ENCODE measurements at regions not wholly inside any gene's neighbourhood (a gene's known extent, or its start where the extent isn't known, plus 50 kb on each side); places are given as distances from the start of the nearest gene placed in this dataset.
A peak's percentile ranks its signal among the peaks of the same experiment; 100 is the strongest.

DNA sequence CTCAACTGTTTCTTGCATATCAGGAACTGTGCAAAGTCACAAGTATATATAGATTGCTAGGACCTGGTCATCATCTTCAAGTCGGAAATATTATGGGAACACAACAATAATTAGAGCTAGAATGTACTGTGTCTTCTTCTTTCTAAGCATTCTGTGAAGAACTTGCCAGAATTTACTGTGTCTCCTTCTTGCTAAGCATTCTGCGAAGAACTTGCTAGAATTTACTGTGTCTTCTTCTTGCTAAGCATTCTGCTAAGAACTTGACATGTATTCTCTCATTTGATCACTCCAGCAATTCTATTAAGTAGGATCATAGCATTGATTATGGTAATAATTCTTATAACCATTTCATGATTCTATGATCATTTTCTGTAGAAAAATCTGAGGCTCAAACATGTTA is 231.7 kb downstream of the FOXL1 start:
- intact Hi-C loops (cut with DNase I), result no loop called here
- no peak for DNase-seq

DNA sequence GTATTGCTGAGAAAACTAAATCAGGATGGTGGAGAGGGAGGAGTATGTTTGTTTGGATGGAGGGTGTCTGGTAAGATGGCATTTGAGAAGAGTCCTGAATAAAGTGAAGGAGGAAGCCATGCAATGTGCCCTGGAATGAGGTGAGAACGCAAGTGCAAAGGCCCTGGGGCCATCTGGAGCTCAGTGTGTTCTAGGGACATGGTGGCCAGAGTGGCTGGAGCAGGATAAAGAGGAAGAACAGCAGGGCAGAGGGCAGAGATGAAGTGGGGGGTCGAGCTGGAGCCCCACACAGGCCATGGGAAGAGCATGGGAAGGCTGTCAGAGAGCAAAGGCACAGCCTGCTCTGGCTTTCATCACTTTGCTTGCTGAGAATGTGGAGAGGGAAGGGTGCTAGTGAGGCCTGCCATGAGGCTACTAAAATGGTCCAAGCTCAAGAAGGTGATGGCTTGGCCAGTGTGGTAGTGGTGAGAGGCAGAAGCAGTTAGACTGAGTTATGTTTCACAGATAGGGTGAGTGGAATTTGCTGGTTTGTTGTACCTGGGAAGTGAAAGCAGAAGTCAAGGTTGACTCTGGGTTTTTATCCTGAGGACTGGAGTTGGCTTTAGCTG is 234.1 kb downstream of the FOXL1 start:
- intact Hi-C loops (cut with DNase I), result no loop called here
- DNase-seq, result no peak

DNA sequence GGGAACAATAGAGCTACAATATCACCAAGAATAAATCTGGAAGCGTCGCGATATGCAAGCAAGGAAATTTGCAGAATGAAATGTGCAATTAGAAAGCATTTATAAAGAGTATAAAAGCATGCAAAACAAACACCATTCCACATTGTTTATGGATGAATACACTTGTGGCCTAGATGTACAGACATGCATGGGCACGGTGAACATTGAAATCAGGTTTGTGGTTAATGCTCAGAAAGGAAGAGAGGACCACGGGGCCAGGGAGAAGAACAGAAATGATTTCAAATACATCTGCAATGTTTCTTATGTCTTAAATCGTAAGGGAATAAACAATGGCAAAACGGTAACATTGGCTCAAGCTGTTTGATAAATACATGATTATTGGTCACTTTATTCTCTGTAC is 235.9 kb downstream of the FOXL1 start:
- intact Hi-C loops (cut with DNase I), result no loop called here
- DNase-seq, result no peak

DNA sequence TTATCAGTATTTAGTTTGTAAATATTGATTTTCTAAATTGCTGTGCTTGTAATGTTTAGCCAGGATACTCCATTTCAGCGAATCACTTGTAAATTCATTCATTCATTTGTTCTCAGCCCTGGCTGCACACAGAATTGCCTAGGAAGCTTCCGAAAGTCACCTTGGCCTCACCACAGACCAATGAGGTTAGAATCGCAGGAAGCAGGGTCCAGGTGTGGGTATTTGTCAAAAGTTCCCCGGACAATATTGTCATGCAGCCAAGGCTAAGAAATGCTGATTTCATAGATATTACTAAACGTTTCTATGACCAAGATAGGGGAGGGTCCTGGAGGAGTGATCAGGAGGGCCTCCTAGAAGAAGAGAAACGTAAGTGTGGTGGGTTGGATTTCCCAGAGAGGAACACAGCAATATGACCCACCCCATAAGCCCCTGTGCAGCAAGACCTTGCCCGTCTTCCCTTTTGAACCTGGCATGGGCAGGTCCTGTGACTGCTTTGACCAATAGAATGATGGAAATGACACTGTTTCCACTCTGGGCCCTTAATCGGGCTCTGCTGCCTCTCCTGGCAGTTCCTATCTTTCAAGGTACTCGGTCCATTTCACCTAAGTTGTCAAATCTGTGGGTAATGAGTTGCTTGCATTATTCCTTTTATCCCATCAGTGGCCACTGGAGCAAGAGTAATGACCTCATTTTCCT is 238.7 kb downstream of the FOXL1 start:
- intact Hi-C loops (cut with DNase I), result no loop called here
- no peak for DNase-seq

DNA sequence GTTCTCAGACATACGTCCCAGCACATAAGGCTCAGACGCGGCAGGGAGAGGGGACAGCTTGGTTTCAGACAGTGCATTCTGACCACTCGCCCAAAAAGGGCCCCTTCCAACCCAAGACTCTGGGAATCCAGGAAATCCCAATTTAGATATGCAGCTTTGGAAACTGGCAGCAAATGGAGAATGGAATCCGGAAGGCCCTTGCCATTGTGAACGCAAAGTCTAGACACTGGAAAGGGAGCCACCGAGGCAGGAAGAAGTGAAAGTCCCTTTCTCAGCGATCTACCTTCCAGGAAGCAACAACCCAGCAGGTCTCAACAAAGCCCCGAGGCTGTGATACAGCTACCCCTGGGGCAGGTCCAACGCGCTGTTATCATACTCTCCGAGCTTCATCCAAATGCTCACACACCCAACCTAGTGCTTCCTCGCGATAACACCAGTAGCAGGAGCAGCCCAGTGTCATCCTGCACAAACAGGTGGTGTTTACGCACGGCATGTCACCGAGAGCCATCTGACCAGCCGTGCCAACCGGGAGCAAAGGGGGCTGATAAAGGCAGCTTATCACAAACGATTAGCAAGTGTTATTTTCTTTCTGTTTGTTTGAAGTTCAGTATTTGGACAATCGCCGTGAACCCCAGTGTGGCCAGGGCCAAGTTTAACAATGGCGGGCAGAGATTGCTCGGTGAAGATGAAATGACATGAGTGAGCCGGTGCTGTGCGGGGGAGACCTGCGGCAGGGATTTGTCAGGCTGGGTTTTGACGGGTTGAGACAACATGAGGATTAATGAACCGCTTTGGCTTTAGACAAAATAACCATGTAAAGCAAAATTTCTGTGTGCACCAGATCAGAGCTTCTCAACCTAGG is 240.6 kb downstream of the FOXL1 start:
- no peak for DNase-seq

DNA sequence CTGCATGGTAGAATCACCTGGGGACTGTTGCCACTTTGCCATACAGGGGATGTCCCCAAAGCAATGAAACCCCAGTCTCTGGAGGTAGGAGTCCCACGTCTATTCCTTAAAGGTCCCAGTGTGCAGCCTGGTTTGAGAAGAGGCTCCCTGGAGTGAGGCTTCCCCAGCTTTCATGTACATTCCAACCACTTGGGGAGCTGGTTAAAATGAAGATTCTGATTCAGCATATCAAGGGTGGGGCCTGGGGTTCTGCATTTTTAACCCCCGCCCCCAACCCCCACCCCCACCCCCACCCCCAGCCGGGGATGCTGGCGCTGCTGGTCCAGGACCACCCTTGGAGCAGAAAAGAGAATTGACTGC is 241.2 kb downstream of the FOXL1 start:
- intact Hi-C loops (cut with DNase I), result no loop called here
- DNase-seq, result no peak

More for the DNA sequence above, 240.6 kb downstream of the FOXL1 start:
- intact Hi-C loops (cut with DNase I), result no loop called here

DNA sequence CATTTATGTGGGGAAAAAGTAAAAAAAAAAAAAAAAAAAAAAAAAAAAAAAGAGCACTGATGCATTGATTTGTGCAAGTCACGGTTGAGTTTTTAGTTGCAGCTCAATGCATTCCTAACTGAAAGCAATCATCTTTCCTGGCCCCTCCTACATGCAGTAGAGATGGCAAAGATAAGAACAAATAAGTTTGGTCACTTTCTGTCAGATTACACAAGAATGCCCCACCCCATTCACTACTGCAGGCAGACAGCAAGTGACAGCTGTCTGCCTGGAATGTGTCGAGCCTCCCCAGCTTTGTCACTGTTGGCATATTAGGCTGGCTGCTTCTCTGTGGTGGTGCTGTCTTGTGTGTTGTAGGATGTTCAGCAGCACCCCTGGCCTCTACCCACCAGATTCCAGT is 243.5 kb downstream of the FOXL1 start:
- intact Hi-C loops (cut with DNase I), result no loop called here
- DNase-seq, result no peak

DNA sequence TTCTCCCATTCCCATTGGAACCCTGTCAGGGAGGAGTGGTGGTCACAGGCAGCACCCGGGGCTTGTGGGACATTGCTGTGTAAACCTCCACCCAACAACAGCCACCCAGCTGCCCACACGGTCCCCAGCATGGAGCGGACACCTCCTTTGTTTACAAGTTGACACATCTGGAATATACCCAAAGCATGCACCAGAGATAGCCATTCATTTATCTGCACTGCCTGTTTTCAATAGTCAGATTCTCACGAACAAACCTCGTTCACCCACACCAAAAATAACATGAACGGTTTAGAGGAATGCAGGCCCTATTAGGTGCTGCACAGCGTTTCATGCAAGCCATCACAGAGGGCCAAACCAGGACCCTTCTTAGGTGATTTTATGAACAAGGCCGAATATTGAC is 244.8 kb downstream of the FOXL1 start:
- no peak for DNase-seq
- intact Hi-C loops (cut with DNase I), result no loop called here

DNA sequence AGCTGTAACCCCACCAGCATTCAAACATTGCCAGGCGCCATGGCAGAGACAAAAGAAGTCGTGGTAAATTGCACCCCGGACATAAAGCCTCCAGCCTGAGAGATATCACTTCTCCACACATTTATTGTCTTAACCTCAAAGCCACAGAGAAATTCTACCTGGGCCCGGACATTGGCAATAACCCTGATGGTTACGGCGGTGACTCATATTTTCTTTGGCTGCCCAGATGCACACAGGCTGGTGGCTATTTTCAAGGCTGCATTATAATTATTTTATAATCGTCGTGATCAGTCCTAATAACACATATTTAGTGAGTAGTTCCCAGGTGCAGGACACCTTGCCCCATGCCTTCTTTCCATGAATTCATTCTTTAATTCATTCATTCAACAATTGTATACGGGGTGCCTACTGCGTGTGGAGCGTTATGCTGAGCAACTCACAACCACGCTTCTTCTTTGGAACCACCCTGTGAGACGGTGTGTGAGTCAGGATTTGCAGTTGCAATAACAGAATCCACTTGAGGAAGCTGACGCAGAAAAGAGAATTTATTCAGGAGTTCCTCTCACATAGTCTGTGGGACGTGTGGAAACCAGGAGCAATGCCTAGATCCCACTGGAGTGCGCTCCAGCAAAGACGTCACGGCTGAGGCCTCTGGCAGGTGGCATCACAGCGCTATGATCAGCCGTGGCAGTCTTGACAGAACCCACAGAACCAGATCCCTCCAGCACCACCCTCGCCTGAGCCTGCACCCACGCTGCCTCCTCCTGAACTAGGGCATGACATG is 245.7 kb downstream of the FOXL1 start:
- intact Hi-C loops (cut with DNase I), result no loop called here

DNA sequence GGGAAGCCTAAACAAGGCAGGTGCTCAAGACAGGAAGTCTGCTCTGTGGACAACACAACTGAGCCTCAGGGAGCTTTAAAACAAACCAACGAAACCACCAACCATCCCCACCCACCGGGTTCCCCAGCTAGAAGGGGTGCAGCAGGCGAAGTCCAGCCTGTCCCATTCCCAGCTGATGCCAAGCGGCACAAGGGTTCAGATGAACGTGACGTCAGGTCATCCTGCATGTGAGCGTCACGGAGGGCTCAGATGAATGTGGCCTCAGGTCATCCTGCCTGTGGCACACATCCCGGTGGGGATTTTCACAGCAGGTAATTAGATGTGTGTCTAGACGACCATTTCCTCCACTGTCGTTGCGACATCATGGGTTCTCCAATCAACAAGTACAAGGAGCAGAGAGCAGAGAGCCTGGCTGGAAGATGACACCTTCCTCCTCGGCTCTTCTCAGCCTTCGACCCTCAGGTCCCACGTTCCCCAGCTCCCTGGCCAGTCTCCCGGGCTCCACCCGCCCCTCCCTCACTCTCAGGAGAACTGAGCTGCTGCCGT is 246.5 kb downstream of the FOXL1 start:
- intact Hi-C loops (cut with DNase I), result no loop called here
- DNase-seq, result peak in 1 of 42 donors; percentile 37

More for the DNA sequence above, 245.7 kb downstream of the FOXL1 start:
- peak; percentile 36 to 94 (median 78) for DNase-seq

DNA sequence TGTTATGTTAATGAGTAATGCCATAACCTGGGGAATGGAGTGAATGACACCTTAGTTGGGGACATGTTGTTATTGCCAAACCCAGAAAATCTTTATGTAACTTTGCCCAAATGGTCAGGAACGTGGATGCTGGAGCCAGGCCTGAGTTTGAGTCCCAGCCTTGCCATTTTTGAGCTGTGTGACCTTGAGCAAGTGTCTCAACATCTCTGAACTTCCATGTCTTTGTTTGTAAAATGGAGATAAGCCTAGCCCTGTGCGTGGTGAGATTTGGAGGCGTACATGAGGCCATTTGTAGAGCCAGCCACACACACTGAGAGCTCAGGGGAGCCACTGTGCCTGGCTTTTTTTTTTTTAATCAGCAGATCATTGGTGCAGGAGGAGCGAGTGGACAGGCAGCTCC is 247.3 kb downstream of the FOXL1 start:
- intact Hi-C loops (cut with DNase I), result no loop called here
- DNase-seq, result no peak

DNA sequence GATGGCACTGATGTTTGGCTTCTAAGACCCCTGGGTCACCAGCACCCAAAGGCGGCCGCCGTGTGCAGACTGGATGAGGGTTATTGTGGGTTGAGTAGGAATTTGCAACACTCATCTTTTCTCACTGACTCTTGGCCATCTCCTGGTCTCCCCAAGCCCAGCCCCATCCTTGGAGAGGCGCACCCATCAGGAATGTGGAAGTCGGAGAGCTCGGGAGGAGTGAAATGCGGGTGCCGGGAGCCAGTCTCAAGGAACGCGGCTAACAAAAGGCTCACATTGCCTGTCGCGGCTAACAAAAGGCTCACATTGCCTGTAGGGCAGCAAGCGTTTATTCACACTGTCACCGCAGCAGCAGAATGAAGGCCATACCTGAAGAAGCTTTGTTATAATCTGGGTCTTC is 248.6 kb downstream of the FOXL1 start:
- peak in 1 of 42 donors; percentile 40 for DNase-seq
- intact Hi-C loops (cut with DNase I), result no loop called here

DNA sequence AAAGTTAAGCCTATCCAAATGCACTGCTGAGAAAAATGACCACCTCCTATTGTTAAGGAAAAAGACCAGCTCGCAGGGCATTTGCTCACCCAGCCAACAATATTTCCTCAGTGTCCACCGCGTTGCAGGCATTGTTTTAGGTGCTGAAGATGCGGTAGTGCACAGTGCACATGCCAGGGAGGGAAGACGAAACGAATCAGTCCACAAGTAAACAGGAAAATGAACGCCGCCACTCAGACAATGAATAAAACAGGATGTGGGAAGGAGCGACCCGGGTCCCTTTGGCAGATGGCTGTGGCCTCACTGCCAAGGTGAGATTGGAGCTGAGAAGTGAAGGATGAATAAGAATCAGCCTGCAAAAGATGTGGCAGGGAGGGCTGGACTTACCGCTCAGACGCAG is 249.2 kb downstream of the FOXL1 start:
- peak in 1 of 42 donors; percentile 22 for DNase-seq

DNA sequence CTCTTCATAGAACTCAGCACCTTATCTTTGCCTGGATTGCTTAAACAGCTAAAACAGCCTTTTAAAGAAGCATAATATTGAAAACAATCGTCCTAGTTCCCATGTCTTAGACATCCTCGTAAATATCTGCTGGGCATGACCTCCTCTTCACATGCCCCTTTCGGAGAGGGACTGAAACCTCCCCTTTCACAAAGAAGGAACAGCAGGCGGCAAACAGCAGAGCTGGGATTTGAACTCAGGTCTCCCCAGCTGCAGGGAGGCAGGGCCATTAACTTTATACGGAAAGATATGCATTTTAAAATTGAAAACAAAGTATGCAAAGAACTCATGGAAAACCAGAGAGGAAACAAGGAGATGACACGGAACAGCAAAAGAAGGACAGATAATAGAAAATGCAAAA is 249.9 kb downstream of the FOXL1 start:
- no peak for DNase-seq
- intact Hi-C loops (cut with DNase I), result no loop called here

More for the DNA sequence above, 249.2 kb downstream of the FOXL1 start:
- intact Hi-C loops (cut with DNase I), result no loop called here

DNA sequence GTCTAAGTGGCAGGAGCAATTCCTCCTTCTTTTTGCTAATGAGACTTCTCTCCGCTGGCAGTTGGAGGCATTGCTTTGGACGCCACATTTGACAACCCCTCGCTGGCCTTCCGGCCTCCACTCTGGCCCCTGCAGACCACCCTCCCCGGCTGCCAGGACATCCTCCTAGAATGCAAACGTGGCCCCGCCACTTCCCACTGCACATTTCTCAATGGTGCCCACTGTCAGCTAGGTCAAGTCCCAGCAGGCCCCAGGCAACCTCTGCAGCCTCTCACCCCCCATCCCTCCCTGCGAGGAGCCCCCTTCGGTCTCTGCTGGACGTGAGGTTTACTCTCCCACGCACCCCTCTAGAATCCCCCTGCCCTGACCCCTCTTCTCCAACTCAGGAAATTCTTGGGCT is 250.3 kb downstream of the FOXL1 start:
- DNase-seq, result peak in 1 of 42 donors; percentile 30
- intact Hi-C loops (cut with DNase I), result no loop called here

DNA sequence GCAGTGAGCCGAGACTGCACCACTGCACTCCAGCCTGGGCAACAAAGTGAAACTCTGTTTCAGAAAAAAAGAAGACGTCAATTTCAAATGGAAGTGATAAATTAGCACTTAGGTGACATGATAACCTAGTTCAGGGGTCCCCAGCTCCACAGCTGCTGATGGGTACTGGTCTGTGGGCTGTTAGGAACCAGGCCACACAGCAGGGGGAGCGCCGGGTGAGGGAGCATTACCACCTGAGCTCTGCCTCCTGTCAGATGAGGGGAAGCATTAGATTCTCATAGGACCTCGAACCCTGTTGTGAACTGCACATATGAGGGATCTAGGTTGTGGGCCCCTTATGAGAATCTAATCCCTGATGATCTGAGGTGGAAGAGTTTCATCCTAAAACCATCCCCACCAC is 253.0 kb downstream of the FOXL1 start:
- intact Hi-C loops (cut with DNase I), result no loop called here
- DNase-seq, result no peak

DNA sequence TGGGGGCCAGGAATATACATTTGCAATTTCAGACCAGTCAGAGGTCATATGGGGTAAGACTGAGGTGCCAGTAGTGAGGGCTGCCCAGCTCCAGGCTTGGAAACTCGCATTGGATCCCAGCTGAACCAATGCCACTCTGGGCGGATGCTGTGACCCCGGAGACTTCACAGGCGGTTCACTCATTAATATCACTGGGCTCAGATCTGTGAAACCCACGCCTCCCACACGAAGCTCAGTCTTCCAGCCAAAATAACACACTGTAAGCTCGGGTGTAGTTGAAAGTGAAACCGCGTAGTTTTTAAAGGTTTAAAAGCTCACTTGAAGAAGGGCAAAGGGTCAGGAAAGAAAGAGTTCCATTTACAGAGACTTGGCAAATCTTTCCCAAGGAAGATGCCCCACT is 254.8 kb downstream of the FOXL1 start:
- no peak for DNase-seq
- intact Hi-C loops (cut with DNase I), result no loop called here

DNA sequence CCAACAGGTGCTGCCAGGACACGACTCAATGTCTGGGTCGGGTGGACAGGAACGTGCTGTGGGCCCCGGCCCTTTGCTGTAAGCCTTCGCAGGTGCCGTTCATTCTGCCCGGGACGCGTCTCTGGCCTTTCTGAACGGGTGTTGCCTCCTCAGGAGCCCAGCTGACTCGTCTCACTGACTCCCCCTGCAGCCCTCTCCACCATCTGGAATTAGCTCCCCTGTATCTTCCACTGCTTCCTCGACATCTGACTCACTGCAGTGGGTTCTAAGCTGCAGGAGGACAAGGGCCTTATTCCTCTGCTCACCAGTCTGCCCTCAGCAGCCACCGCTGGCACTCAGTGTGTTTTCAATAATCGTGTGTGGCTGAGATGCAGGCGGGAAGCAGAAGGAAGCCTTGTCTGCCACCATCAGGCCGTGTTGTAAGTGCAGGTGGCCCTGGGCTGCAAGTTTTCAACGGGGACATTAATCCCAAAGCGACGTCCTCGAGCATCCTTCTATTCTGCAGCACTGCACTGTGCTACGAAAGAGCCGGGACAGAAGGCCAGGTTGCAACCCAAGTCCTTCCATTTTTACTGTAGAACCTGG is 256.2 kb downstream of the FOXL1 start:
- DNase-seq, result no peak
- intact Hi-C loops (cut with DNase I), result no loop called here

DNA sequence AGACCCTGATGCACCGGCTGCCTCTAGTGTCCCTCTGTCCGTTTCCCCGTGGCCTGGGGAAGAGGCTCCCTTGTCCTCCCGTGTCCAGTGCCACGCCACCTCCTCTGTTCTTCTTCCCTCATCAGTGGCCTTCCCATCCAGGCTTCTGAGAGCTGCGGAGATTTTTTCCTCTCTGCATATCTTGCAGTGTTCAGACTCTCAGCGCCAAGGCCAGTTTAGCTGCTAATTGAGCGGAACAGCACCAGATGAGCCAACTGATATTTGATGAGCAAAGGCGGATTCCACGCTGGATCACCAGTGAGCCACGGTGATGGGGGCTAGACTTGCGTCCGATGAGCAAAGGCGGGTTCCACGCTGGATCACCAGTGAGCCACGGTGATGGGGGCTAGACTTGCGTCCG is 257.6 kb downstream of the FOXL1 start:
- no peak for DNase-seq
- intact Hi-C loops (cut with DNase I), result no loop called here
